ENCODE measurements at regions not wholly inside any gene's neighbourhood (a gene's known extent, or its start where the extent isn't known, plus 50 kb on each side); places are given as distances from the start of the nearest gene placed in this dataset.

- no peak overlapping the region for H3K4me3 ChIP-seq (ENCODE audit: control insufficient read depth, low read depth, low read length)
- DNase-seq (ENCODE audit: low read depth), result no peak
- no peak for TF ChIP-seq CTCF (conservative IDR thresholded peaks at IDR 0.05; ENCODE audit: control insufficient read depth, insufficient read depth, low read depth, low read length)
Measured at GRCh38 chr5:127993476-127993875, 90.1 kb upstream of the SLC12A2 start.

GRCh38 chr5:127994087-127994660 is 89.4 kb upstream of the SLC12A2 start:
- no peak for DNase-seq (ENCODE audit: low read depth)
- H3K4me3 ChIP-seq (ENCODE audit: control insufficient read depth, low read depth, low read length), result no peak overlapping the region
- TF ChIP-seq CTCF (conservative IDR thresholded peaks at IDR 0.05; ENCODE audit: control insufficient read depth, insufficient read depth, low read depth, low read length), result no peak

- DNase-seq (ENCODE audit: low read depth), result no peak
- no peak for TF ChIP-seq CTCF (conservative IDR thresholded peaks at IDR 0.05; ENCODE audit: control insufficient read depth, insufficient read depth, low read depth, low read length)
- H3K4me3 ChIP-seq (ENCODE audit: control insufficient read depth, low read depth, low read length), result no peak overlapping the region
Measured at GRCh38 chr5:127995556-127995955, 88.0 kb upstream of the SLC12A2 start.

GRCh38 chr5:127997201-127997704 is 86.3 kb upstream of the SLC12A2 start:
- no peak for DNase-seq (ENCODE audit: low read depth)
- no peak overlapping the region for H3K4me3 ChIP-seq (ENCODE audit: control insufficient read depth, low read depth, low read length)
- no peak for TF ChIP-seq CTCF (conservative IDR thresholded peaks at IDR 0.05; ENCODE audit: control insufficient read depth, insufficient read depth, low read depth, low read length)

- DNase-seq (ENCODE audit: low read depth), result no peak
Measured at GRCh38 chr5:127998950-127999615, 84.5 kb upstream of the SLC12A2 start.

GRCh38 chr5:127999909-128000308 is 83.7 kb upstream of the SLC12A2 start:
- no peak for DNase-seq (ENCODE audit: low read depth)
- no peak overlapping the region for H3K4me3 ChIP-seq (ENCODE audit: control insufficient read depth, low read depth, low read length)
- TF ChIP-seq CTCF (conservative IDR thresholded peaks at IDR 0.05; ENCODE audit: control insufficient read depth, insufficient read depth, low read depth, low read length), result no peak

More at GRCh38 chr5:127998950-127999615, 84.5 kb upstream of the SLC12A2 start:
- no peak overlapping the region for H3K4me3 ChIP-seq (ENCODE audit: control insufficient read depth, low read depth, low read length)
- no peak for TF ChIP-seq CTCF (conservative IDR thresholded peaks at IDR 0.05; ENCODE audit: control insufficient read depth, insufficient read depth, low read depth, low read length)
